Osteocyte (in vitro differentiated cells): ENCODE measurements at regions not wholly inside any gene's neighbourhood (a gene's known extent, or its start where the extent isn't known, plus 50 kb on each side); places are given as distances from the start of the nearest gene placed in this dataset.

Experiments used
- DNase-seq: peaks from one replicate; pipeline ENCODE4 v3.0.0; 2021; ENCODE audit warnings: mixed read lengths; ENCODE audit not compliant: unreplicated experiment; ENCODE audit errors: extremely low spot score
- H3K27ac Mint-ChIP-seq: one replicate; pipeline ENCODE4 v1.8.0; 2021; ENCODE audit warnings: mild to moderate bottlenecking, mixed read lengths; ENCODE audit not compliant: unreplicated experiment
- H3K27me3 Mint-ChIP-seq: one replicate; pipeline ENCODE4 v1.8.0; 2021; ENCODE audit warnings: mixed read lengths; ENCODE audit not compliant: unreplicated experiment
- H3K36me3 Mint-ChIP-seq: one replicate; pipeline ENCODE4 v1.8.0; 2021; ENCODE audit warnings: mixed read lengths; ENCODE audit not compliant: unreplicated experiment
- H3K4me1 Mint-ChIP-seq: one replicate; pipeline ENCODE4 v1.8.0; 2021; ENCODE audit warnings: mixed read lengths; ENCODE audit not compliant: unreplicated experiment
- H3K4me3 Mint-ChIP-seq: one replicate; pipeline ENCODE4 v1.8.0; 2021; ENCODE audit warnings: mild to moderate bottlenecking, moderate library complexity, mixed read lengths; ENCODE audit not compliant: unreplicated experiment
- H3K9me3 Mint-ChIP-seq: one replicate; pipeline ENCODE4 v1.8.0; 2021; ENCODE audit warnings: mixed read lengths; ENCODE audit not compliant: unreplicated experiment
- TF ChIP-seq, protein P1 (sequence below): fragments of 200-600 bp; sonication (generic); IDR thresholded peaks from 2 replicates; pipeline ENCODE4 v1.5.0; 2021; ENCODE audit warnings: antibody characterized with exemption, mild to moderate bottlenecking, moderate library complexity

- no peak overlapping the region for H3K4me3 Mint-ChIP-seq
- no peak for DNase-seq
- TF ChIP-seq, protein P1, sequence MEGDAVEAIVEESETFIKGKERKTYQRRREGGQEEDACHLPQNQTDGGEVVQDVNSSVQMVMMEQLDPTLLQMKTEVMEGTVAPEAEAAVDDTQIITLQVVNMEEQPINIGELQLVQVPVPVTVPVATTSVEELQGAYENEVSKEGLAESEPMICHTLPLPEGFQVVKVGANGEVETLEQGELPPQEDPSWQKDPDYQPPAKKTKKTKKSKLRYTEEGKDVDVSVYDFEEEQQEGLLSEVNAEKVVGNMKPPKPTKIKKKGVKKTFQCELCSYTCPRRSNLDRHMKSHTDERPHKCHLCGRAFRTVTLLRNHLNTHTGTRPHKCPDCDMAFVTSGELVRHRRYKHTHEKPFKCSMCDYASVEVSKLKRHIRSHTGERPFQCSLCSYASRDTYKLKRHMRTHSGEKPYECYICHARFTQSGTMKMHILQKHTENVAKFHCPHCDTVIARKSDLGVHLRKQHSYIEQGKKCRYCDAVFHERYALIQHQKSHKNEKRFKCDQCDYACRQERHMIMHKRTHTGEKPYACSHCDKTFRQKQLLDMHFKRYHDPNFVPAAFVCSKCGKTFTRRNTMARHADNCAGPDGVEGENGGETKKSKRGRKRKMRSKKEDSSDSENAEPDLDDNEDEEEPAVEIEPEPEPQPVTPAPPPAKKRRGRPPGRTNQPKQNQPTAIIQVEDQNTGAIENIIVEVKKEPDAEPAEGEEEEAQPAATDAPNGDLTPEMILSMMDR = peak; percentile 66
- no peak overlapping the region for H3K27ac Mint-ChIP-seq
- H3K27me3 Mint-ChIP-seq = no peaks in the 10 kb centered on the region
- peaks cover 5% of the 10 kb centered on the region for H3K9me3 Mint-ChIP-seq
- no peaks in the 10 kb centered on the region for H3K4me1 Mint-ChIP-seq
- no peaks in the 10 kb centered on the region for H3K36me3 Mint-ChIP-seq
These were observed 654.9 kb upstream of the HTR2C start for GRCh38 chrX:113929004-113929403.

- peaks cover 5% of the 10 kb centered on the region for H3K9me3 Mint-ChIP-seq
- H3K4me1 Mint-ChIP-seq = no peaks in the 10 kb centered on the region
- H3K36me3 Mint-ChIP-seq = no peaks in the 10 kb centered on the region
- H3K4me3 Mint-ChIP-seq = no peak overlapping the region
- H3K27me3 Mint-ChIP-seq = no peaks in the 10 kb centered on the region
- TF ChIP-seq, protein P1 = no peak
- DNase-seq = no peak
- H3K27ac Mint-ChIP-seq = no peak overlapping the region
These were observed 663.2 kb upstream of the HTR2C start for GRCh38 chrX:113920661-113921060.

DNA sequence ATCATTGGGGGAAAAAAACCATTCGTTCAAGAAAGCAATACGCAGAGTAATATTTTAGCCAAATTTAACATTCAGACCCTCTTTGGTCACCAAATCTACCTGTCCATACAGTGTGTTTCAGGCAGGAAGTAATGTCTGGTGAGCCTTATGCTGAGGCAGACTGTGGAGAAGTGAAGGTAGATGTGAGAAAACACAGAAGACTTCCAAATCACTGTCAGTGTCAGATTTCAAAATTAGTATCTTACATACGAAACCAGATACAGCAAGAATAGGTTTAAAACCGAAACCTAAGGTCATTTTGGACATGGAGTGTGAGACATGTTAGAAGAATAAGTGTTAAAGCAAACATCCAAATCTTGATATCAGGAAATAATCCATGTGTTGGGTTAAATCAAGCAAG, 664.5 kb upstream of the HTR2C start:
- TF ChIP-seq, protein P1 = no peak
- H3K4me3 Mint-ChIP-seq = no peak overlapping the region
- no peaks in the 10 kb centered on the region for H3K36me3 Mint-ChIP-seq
- no peaks in the 10 kb centered on the region for H3K27me3 Mint-ChIP-seq
- no peak overlapping the region for H3K27ac Mint-ChIP-seq
- H3K4me1 Mint-ChIP-seq = no peaks in the 10 kb centered on the region
- no peak for DNase-seq
- no peaks in the 10 kb centered on the region for H3K9me3 Mint-ChIP-seq

GRCh38 chrX:113906168-113906567, 677.7 kb upstream of the HTR2C start:
- Mint-ChIP-seq H3K4me1 (no peaks in the 10 kb centered on the region), H3K27ac (no peak overlapping the region), H3K36me3 (no peaks in the 10 kb centered on the region), H3K9me3 (peaks cover 6% of the 10 kb centered on the region), H3K27me3 (no peaks in the 10 kb centered on the region), H3K4me3 (no peak overlapping the region)
- DNase-seq = no peak
- TF ChIP-seq, protein P1 = no peak

- Mint-ChIP-seq H3K9me3 (peaks cover 22% of the 10 kb centered on the region), H3K27ac (no peak overlapping the region), H3K36me3 (no peaks in the 10 kb centered on the region), H3K4me1 (no peaks in the 10 kb centered on the region), H3K27me3 (no peaks in the 10 kb centered on the region), H3K4me3 (no peak overlapping the region)
- TF ChIP-seq, protein P1 = no peak
- no peak for DNase-seq
These were observed 691.0 kb upstream of the HTR2C start for GRCh38 chrX:113892891-113893290.
